ENCODE measurements at regions not wholly inside any gene's neighbourhood (a gene's known extent, or its start where the extent isn't known, plus 50 kb on each side); places are given as distances from the start of the nearest gene placed in this dataset.

DNA sequence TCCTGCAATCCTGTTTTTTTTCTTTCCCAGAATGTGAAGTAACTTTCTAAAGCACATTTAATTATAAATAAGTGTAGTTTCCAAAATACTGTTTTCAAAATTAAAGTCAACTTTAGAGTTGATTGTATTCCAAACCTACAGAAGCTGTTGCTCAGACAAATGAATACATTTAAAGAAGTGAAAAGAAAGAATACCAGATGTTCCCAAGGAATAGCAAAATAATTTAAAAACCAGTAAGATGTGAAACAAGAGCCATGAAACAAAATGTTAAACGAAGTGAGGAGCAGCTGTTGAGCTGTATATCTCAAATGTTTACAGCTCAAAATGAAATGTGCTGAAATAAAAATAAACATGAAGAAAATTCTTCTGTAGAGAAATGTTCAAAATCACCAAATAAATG is 627.4 kb upstream of the NDST4 start:
- peaks cover 0 to 6% (median 0%) of the 10 kb centered on the region in 8 donors for H3K9me3 Mint-ChIP-seq
- ChIA-PET POLR2A (ENCODE audit: partially characterized antibody) (no interaction called here), CTCF (ENCODE audit: partially characterized antibody) (no interaction called here)
- intact Hi-C loops (cut with micrococcal nuclease): no loop called here
- Histone ChIP-seq H3K27me3 (ENCODE audit: insufficient read depth, low read length) (no peaks in the 10 kb centered on the region), H3K27ac (ENCODE audit: low read depth, low read length) (no peak overlapping the region), H3K9me3 (ENCODE audit: control insufficient read depth in 1 of 2, low read length in 2 of 2) (no peaks in the 10 kb centered on the region), H3K4me3 (ENCODE audit: low read length in 2 of 2) (no peak overlapping the region), H3K4me1 (ENCODE audit: insufficient read depth, low read length) (no peaks in the 10 kb centered on the region), H3K36me3 (ENCODE audit: insufficient read depth, low read length) (no peaks in the 10 kb centered on the region)
- H3K4me1 Mint-ChIP-seq: no peaks in the 10 kb centered on the region
- H3K36me3 Mint-ChIP-seq: no peaks in the 10 kb centered on the region
- H3K27ac Mint-ChIP-seq: no peak overlapping the region
- DNase-seq: no peak
- no peak overlapping the region for H3K4me3 Mint-ChIP-seq
- H3K27me3 Mint-ChIP-seq: no peaks in the 10 kb centered on the region

GRCh38 chr4:115729739-115730266 is 616.4 kb upstream of the NDST4 start:
- Mint-ChIP-seq H3K9me3 (peaks cover 0 to 5% (median 2%) of the 10 kb centered on the region in 8 donors), H3K36me3 (no peaks in the 10 kb centered on the region), H3K27me3 (no peaks in the 10 kb centered on the region), H3K4me3 (no peak overlapping the region), H3K27ac (no peak overlapping the region), H3K4me1 (no peaks in the 10 kb centered on the region)
- no peak for DNase-seq
- no peak overlapping the region for H3K27ac ChIP-seq (ENCODE audit: low read depth, low read length)
- H3K4me3 ChIP-seq (ENCODE audit: low read length in 2 of 2): no peak overlapping the region
- H3K36me3 ChIP-seq (ENCODE audit: insufficient read depth, low read length): no peaks in the 10 kb centered on the region
- CTCF ChIA-PET (ENCODE audit: partially characterized antibody): no interaction called here
- no peaks in the 10 kb centered on the region for H3K4me1 ChIP-seq (ENCODE audit: insufficient read depth, low read length)
- H3K27me3 ChIP-seq (ENCODE audit: insufficient read depth, low read length): no peaks in the 10 kb centered on the region
- intact Hi-C loops (cut with micrococcal nuclease): no loop called here
- POLR2A ChIA-PET (ENCODE audit: partially characterized antibody): no interaction called here
- no peaks in the 10 kb centered on the region for H3K9me3 ChIP-seq (ENCODE audit: control insufficient read depth in 1 of 2, low read length in 2 of 2)

DNA sequence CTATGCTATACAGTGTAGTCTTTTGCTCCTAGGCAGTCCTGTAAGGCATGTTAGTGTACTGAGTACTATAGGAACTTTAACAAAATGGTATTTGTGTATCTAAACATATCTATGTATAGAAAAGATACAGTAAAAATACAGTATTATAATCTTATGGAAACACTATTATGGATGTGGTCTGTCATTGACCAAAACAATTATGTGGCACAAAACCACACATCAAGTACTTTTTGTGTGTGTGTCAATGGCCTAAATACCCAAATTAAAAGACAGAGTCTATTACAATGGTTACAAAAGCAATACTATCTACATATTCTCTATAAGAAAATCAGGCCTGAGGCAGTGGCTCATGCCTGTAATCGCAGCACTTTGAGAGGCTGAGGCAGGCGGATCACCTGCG is 610.2 kb upstream of the NDST4 start:
- Histone ChIP-seq H3K27ac (ENCODE audit: low read depth, low read length) (no peak overlapping the region), H3K4me3 (ENCODE audit: low read length in 2 of 2) (no peak overlapping the region), H3K4me1 (ENCODE audit: insufficient read depth, low read length) (no peaks in the 10 kb centered on the region), H3K36me3 (ENCODE audit: insufficient read depth, low read length) (no peaks in the 10 kb centered on the region), H3K9me3 (ENCODE audit: control insufficient read depth in 1 of 2, low read length in 2 of 2) (peaks cover 0 to 5% of the 10 kb centered on the region in 2 donors), H3K27me3 (ENCODE audit: insufficient read depth, low read length) (no peaks in the 10 kb centered on the region)
- intact Hi-C loops (cut with micrococcal nuclease): no loop called here
- Mint-ChIP-seq H3K4me3 (no peak overlapping the region), H3K27ac (no peak overlapping the region), H3K4me1 (no peaks in the 10 kb centered on the region), H3K9me3 (peaks cover 0 to 11% (median 2%) of the 10 kb centered on the region in 8 donors), H3K27me3 (no peaks in the 10 kb centered on the region), H3K36me3 (no peaks in the 10 kb centered on the region)
- CTCF ChIA-PET (ENCODE audit: partially characterized antibody): no interaction called here
- DNase-seq: no peak
- POLR2A ChIA-PET (ENCODE audit: partially characterized antibody): no interaction called here

GRCh38 chr4:115720611-115721010 is 607.2 kb upstream of the NDST4 start:
- H3K9me3 ChIP-seq (ENCODE audit: control insufficient read depth in 1 of 2, low read length in 2 of 2): peaks cover 0 to 5% of the 10 kb centered on the region in 2 donors
- H3K27ac ChIP-seq (ENCODE audit: low read depth, low read length): no peak overlapping the region
- H3K27ac Mint-ChIP-seq: no peak overlapping the region
- no peaks in the 10 kb centered on the region for H3K36me3 ChIP-seq (ENCODE audit: insufficient read depth, low read length)
- H3K4me1 ChIP-seq (ENCODE audit: insufficient read depth, low read length): no peaks in the 10 kb centered on the region
- no peak overlapping the region for H3K4me3 ChIP-seq (ENCODE audit: low read length in 2 of 2)
- peaks cover 0 to 6% (median 3%) of the 10 kb centered on the region in 8 donors for H3K9me3 Mint-ChIP-seq
- H3K4me3 Mint-ChIP-seq: no peak overlapping the region
- no peaks in the 10 kb centered on the region for H3K27me3 Mint-ChIP-seq
- CTCF ChIA-PET (ENCODE audit: partially characterized antibody): no interaction called here
- no peaks in the 10 kb centered on the region for H3K36me3 Mint-ChIP-seq
- DNase-seq: no peak
- intact Hi-C loops (cut with micrococcal nuclease): no loop called here
- H3K27me3 ChIP-seq (ENCODE audit: insufficient read depth, low read length): no peaks in the 10 kb centered on the region
- H3K4me1 Mint-ChIP-seq: no peaks in the 10 kb centered on the region
- POLR2A ChIA-PET (ENCODE audit: partially characterized antibody): no interaction called here

DNA sequence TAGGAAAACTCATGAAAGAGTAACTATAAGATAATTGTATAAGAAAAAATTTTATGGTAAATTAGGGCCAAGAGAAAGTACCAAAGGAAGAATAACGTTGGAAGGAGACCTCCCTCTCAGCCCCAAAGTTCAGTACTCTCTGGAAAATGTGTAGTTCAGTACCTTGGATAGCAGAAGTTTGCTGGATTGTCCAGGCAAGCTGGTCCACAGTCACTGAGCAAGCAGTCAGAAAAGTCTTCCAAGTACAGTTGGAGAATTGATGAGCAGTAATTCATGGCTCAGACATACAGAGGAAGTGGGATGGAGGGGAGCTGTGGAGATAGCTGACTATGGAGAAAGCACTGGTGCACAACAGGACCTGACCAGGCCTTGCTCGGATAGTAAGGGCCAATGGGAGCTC is 598.2 kb upstream of the NDST4 start:
- no peak overlapping the region for H3K4me3 Mint-ChIP-seq
- peak in 1 of 5 donors; percentile 16 for DNase-seq
- Histone ChIP-seq H3K36me3 (ENCODE audit: insufficient read depth, low read length) (no peaks in the 10 kb centered on the region), H3K27me3 (ENCODE audit: insufficient read depth, low read length) (no peaks in the 10 kb centered on the region), H3K4me3 (ENCODE audit: low read length in 2 of 2) (no peak overlapping the region), H3K27ac (ENCODE audit: low read depth, low read length) (no peak overlapping the region), H3K9me3 (ENCODE audit: control insufficient read depth in 1 of 2, low read length in 2 of 2) (no peaks in the 10 kb centered on the region), H3K4me1 (ENCODE audit: insufficient read depth, low read length) (no peaks in the 10 kb centered on the region)
- no peaks in the 10 kb centered on the region for H3K36me3 Mint-ChIP-seq
- H3K4me1 Mint-ChIP-seq: no peaks in the 10 kb centered on the region
- intact Hi-C loops (cut with micrococcal nuclease): no loop called here
- no peaks in the 10 kb centered on the region for H3K27me3 Mint-ChIP-seq
- H3K27ac Mint-ChIP-seq: no peak overlapping the region
- ChIA-PET CTCF (ENCODE audit: partially characterized antibody) (no interaction called here), POLR2A (ENCODE audit: partially characterized antibody) (no interaction called here)
- peaks cover 0 to 6% (median 0%) of the 10 kb centered on the region in 8 donors for H3K9me3 Mint-ChIP-seq

DNA sequence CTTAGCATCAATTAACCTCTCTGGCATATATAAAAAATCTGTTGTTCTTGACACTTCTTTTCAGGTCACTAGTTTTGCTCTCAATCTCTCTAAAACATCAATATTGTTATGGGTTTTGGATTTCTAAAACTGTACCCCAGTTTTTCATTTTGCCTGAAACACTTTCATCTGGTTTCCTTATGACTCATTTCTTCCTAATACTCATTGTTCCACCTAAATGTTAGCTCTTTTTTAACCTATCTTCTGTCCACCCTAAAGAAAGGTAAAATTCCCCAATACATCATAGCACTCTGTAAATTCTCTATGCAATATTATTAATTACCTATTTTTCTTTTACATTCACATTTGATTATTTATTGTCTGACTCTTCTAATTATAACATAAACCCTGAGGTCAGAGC is 575.5 kb upstream of the NDST4 start:
- H3K9me3 ChIP-seq (ENCODE audit: control insufficient read depth in 1 of 2, low read length in 2 of 2): no peaks in the 10 kb centered on the region
- no peaks in the 10 kb centered on the region for H3K27me3 Mint-ChIP-seq
- no peak overlapping the region for H3K4me3 Mint-ChIP-seq
- H3K9me3 Mint-ChIP-seq: peaks cover 0 to 8% (median 0%) of the 10 kb centered on the region in 8 donors
- H3K36me3 ChIP-seq (ENCODE audit: insufficient read depth, low read length): no peaks in the 10 kb centered on the region
- no peaks in the 10 kb centered on the region for H3K27me3 ChIP-seq (ENCODE audit: insufficient read depth, low read length)
- H3K27ac Mint-ChIP-seq: no peak overlapping the region
- H3K4me1 Mint-ChIP-seq: no peaks in the 10 kb centered on the region
- intact Hi-C loops (cut with micrococcal nuclease): no loop called here
- no peak overlapping the region for H3K4me3 ChIP-seq (ENCODE audit: low read length in 2 of 2)
- ChIA-PET POLR2A (ENCODE audit: partially characterized antibody) (no interaction called here), CTCF (ENCODE audit: partially characterized antibody) (no interaction called here)
- H3K27ac ChIP-seq (ENCODE audit: low read depth, low read length): no peak overlapping the region
- no peak for DNase-seq
- no peaks in the 10 kb centered on the region for H3K36me3 Mint-ChIP-seq
- no peaks in the 10 kb centered on the region for H3K4me1 ChIP-seq (ENCODE audit: insufficient read depth, low read length)

GRCh38 chr4:115687052-115687755 is 573.8 kb upstream of the NDST4 start:
- H3K36me3 ChIP-seq (ENCODE audit: insufficient read depth, low read length): no peaks in the 10 kb centered on the region
- CTCF ChIA-PET (ENCODE audit: partially characterized antibody): no interaction called here
- no peaks in the 10 kb centered on the region for H3K27me3 Mint-ChIP-seq
- H3K36me3 Mint-ChIP-seq: no peaks in the 10 kb centered on the region
- H3K4me1 Mint-ChIP-seq: no peaks in the 10 kb centered on the region
- no peak overlapping the region for H3K4me3 Mint-ChIP-seq
- H3K4me1 ChIP-seq (ENCODE audit: insufficient read depth, low read length): no peaks in the 10 kb centered on the region
- no peaks in the 10 kb centered on the region for H3K27me3 ChIP-seq (ENCODE audit: insufficient read depth, low read length)
- POLR2A ChIA-PET (ENCODE audit: partially characterized antibody): no interaction called here
- DNase-seq: no peak
- intact Hi-C loops (cut with micrococcal nuclease): no loop called here
- no peak overlapping the region for H3K27ac ChIP-seq (ENCODE audit: low read depth, low read length)
- peaks cover 0 to 8% (median 0%) of the 10 kb centered on the region in 8 donors for H3K9me3 Mint-ChIP-seq
- H3K27ac Mint-ChIP-seq: no peak overlapping the region
- H3K4me3 ChIP-seq (ENCODE audit: low read length in 2 of 2): no peak overlapping the region
- no peaks in the 10 kb centered on the region for H3K9me3 ChIP-seq (ENCODE audit: control insufficient read depth in 1 of 2, low read length in 2 of 2)
